ENCODE measurements at regions not wholly inside any gene's neighbourhood (a gene's known extent, or its start where the extent isn't known, plus 50 kb on each side); places are given as distances from the start of the nearest gene placed in this dataset.

DNA sequence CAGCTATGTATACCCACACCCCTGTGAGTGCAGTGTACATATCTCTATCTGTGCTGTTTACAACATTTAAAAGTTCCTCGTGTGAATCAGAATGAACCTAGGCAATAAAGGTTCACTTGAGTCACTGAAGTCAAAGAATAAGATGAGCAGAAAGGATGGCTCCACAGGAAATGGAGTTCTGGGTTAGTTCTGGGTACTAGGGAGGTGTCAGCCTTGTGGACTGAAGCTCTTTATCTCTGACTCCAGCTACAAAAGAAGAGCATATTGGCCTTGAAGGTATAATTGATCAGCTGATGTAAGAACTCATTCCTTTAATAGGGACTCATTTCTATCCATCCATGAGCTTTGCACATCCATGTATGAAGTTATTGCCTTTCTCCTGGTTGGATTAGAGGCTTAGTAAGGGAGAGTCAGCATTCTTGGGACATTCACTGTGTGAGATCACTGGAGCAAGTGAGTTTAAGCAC, 73.9 kb upstream of the BACH2 start:
- no peak for DNase-seq
- no peaks in the 10 kb centered on the region for H3K4me1 ChIP-seq (ENCODE audit: control insufficient read depth in 1 of 2, insufficient read depth in 2 of 2, low read length in 2 of 2)
- no peaks in the 10 kb centered on the region for H4K20me1 ChIP-seq (ENCODE audit: insufficient read depth, low read length)
- no peaks in the 10 kb centered on the region for H3K36me3 ChIP-seq (replicated peaks in 1 of 2; ENCODE audit: control insufficient read depth in 1 of 2, insufficient read depth in 2 of 2, low read length in 2 of 2)
- H3K9me3 Mint-ChIP-seq, result peaks cover 0 to 4% (median 0%) of the 10 kb centered on the region in 7 donors
- H3K4me3 Mint-ChIP-seq, result no peak overlapping the region
- H3K9me3 ChIP-seq (replicated peaks in 1 of 2; ENCODE audit: control insufficient read depth in 1 of 2, insufficient read depth in 1 of 2, low read length in 2 of 2), result no peaks in the 10 kb centered on the region
- no peaks in the 10 kb centered on the region for H3K36me3 Mint-ChIP-seq
- no peak overlapping the region for H3K27ac ChIP-seq (ENCODE audit: low read depth in 1 of 2, low read length in 2 of 2)
- no CpG with 5 or more reads among the region's 1 CpG for WGBS (ENCODE audit: insufficient coverage)
- H3K4me2 ChIP-seq (replicated peaks; ENCODE audit: extremely low read depth, low read length, poor library complexity, severe bottlenecking), result no peak overlapping the region
- H3K9ac ChIP-seq (ENCODE audit: insufficient read depth, low read length, poor library complexity, severe bottlenecking), result no peak overlapping the region
- intact Hi-C loops (cut with micrococcal nuclease), result loop anchor here in 1 of 2 donors (5.0 kb wide), 1 partner anchor 73 kb away; the partner anchor contains the start of gene BACH2
- H3K27me3 ChIP-seq (ENCODE audit: control insufficient read depth in 2 of 2, insufficient read depth in 2 of 2, low read length in 2 of 2), result no peaks in the 10 kb centered on the region
- no peak overlapping the region for H2AFZ ChIP-seq (ENCODE audit: insufficient read depth, low read depth, low read length, poor library complexity, severe bottlenecking)
- H3K27ac Mint-ChIP-seq, result no peak overlapping the region
- peaks cover 0 to 2% (median 0%) of the 10 kb centered on the region in 3 donors for H3K27me3 Mint-ChIP-seq (ENCODE audit: low read depth in 3 of 3)
- TF ChIP-seq CTCF (IDR thresholded peaks at IDR 0.05), result no peak
- no peak overlapping the region for H3K4me3 ChIP-seq (replicated peaks in 1 of 3; ENCODE audit: low read depth in 2 of 3, low read length in 3 of 3)
- H3K4me1 Mint-ChIP-seq, result peaks cover 2% of the 10 kb centered on the region
- no peaks in the 10 kb centered on the region for H3K79me2 ChIP-seq (ENCODE audit: insufficient read depth, low read length)

GRCh38 chr6:90369651-90370050, 73.0 kb upstream of the BACH2 start:
- TF ChIP-seq CTCF (IDR thresholded peaks at IDR 0.05), result no peak
- Histone ChIP-seq H3K9ac (ENCODE audit: insufficient read depth, low read length, poor library complexity, severe bottlenecking) (no peak overlapping the region), H3K27ac (ENCODE audit: low read depth in 1 of 2, low read length in 2 of 2) (no peak overlapping the region), H2AFZ (ENCODE audit: insufficient read depth, low read depth, low read length, poor library complexity, severe bottlenecking) (no peak overlapping the region), H3K27me3 (ENCODE audit: control insufficient read depth in 2 of 2, insufficient read depth in 2 of 2, low read length in 2 of 2) (no peaks in the 10 kb centered on the region), H3K79me2 (ENCODE audit: insufficient read depth, low read length) (no peaks in the 10 kb centered on the region), H3K4me1 (ENCODE audit: control insufficient read depth in 1 of 2, insufficient read depth in 2 of 2, low read length in 2 of 2) (no peaks in the 10 kb centered on the region), H3K9me3 (replicated peaks in 1 of 2; ENCODE audit: control insufficient read depth in 1 of 2, insufficient read depth in 1 of 2, low read length in 2 of 2) (no peaks in the 10 kb centered on the region), H4K20me1 (ENCODE audit: insufficient read depth, low read length) (no peaks in the 10 kb centered on the region), H3K4me2 (replicated peaks; ENCODE audit: extremely low read depth, low read length, poor library complexity, severe bottlenecking) (no peak overlapping the region), H3K36me3 (replicated peaks in 1 of 2; ENCODE audit: control insufficient read depth in 1 of 2, insufficient read depth in 2 of 2, low read length in 2 of 2) (no peaks in the 10 kb centered on the region), H3K4me3 (replicated peaks in 1 of 3; ENCODE audit: low read depth in 2 of 3, low read length in 3 of 3) (no peak overlapping the region)
- Mint-ChIP-seq H3K27ac (peak overlapping the region in 2 of 7 donors; percentile 40 to 82), H3K36me3 (no peaks in the 10 kb centered on the region), H3K9me3 (peaks cover 0 to 4% (median 0%) of the 10 kb centered on the region in 7 donors), H3K4me1 (no peaks in the 10 kb centered on the region), H3K27me3 (ENCODE audit: low read depth in 3 of 3) (peaks cover 0 to 2% (median 0%) of the 10 kb centered on the region in 3 donors), H3K4me3 (no peak overlapping the region)
- no peak for DNase-seq
- 94% methylated on average over 5 of the region's 6 CpGs for WGBS (ENCODE audit: insufficient coverage)
- intact Hi-C loops (cut with micrococcal nuclease), result loop anchor here in 1 of 2 donors (5.0 kb wide), 1 partner anchor 72 kb away; the partner anchor contains the start of gene BACH2

Measured in CD14-positive monocyte (primary cell).